Activated CD8-positive, alpha-beta memory T cell treated with anti-CD3 and anti-CD28 coated beads, Interleukin-2, amount 50 U/mL, for 1 hour (primary cell): ENCODE measurements at regions not wholly inside any gene's neighbourhood (a gene's known extent, or its start where the extent isn't known, plus 50 kb on each side); places are given as distances from the start of the nearest gene placed in this dataset.

Experiments
- DNase-seq: peaks from one replicate; pipeline ENCODE4 v3.0.0-alpha.2; 2020; ENCODE audit errors: extremely low read depth

DNA sequence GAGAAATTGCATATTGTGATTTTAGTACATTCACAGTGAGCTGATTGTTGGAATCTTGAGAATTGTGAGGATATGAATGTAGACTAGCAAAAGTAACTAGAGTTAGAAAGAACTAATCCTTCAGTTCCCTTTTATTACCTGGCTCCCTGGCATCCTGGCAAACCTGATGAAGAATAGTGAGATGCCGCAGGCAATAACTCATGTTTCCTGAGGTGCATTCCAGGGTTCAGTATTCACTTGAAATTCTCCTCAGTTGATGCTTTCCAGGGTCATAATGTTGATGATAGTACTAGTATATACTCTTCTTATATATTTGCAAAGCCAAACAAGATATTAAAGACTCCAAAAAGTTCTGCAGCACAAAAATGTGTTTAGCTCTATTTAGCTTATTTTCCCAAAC, 432.1 kb upstream of the CELF4 start:
- DNase-seq = no peak

DNA sequence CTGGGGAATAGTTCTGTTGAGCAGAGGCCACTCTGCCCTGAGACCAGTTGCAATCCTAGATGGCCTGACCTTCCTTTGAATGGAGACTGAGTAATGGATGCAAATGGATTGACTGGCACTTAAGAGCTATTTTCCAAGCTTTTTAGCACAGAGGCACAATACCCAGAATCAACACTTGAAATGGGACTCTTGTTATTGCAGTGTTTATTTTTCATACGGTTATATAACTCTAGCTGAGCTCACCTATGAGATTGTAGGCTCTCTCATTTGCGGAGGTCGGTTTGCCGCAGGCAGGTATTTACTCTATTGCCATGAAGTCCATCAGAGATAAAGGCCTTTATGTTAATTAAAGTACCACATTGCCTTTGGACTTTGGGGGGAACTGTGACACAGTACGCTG, 422.3 kb upstream of the CELF4 start:
- no peak for DNase-seq

DNA sequence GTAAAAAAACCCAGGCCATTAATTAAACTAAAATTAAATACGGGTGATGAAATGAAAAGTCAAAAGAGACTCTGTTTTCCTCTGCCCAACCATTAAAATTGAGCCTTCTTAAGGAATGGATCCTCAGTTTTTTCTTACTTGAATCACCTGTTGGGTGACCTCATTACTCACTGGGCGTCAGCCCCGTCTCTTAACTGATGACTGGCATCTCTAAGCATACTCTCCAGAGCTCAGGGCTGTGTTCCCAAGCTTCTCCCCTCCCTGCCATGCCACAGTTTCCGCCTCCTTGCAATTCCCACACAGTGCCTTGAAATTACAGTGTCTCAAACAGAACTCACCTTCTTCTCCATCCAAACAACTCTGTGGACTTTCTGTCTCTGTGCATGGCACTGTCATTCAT, 421.1 kb upstream of the CELF4 start:
- DNase-seq = no peak

- no peak for DNase-seq
Observed at GRCh38 chr18:37985126-37985525, 419.5 kb upstream of the CELF4 start.

- no peak for DNase-seq
Observed at GRCh38 chr18:37980556-37980955, 415.0 kb upstream of the CELF4 start.

DNA sequence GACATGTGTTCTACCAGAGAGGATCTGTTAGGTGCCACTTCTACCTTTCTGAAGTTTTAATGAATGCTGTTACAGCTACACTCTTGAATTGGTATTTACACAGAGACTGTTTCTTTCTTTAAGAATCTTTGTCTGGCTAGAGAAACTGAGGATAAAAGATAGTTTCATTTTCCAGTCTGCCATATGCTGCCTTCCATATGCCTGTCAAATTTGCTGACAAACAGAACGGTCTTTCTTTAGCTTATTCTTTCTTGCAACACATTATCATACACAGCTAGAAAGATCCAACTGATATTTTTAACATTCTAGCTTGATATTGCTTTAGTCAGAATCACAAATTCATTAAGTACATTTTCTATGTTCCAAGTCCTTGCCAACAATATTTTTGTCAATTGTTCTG, 409.8 kb upstream of the CELF4 start:
- DNase-seq = no peak

DNA sequence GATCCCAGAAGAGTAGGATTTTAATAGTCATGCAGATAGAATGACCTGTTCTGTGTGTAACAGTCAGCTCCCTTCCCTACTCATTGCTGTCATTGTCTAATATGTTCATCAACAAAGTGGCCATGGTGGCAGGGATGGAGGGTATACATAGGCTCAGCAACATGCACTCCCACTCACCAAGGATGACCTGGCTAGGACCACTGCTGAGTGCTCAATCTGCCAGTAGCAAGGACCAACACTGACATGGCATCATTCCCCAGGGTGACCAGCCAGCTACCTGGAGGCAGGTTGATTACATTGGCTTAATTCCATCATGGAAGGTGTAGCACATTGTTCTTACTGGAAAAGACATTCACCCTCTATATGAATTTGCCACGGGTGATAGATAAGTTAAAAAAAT, 401.7 kb upstream of the CELF4 start:
- no peak for DNase-seq

DNA sequence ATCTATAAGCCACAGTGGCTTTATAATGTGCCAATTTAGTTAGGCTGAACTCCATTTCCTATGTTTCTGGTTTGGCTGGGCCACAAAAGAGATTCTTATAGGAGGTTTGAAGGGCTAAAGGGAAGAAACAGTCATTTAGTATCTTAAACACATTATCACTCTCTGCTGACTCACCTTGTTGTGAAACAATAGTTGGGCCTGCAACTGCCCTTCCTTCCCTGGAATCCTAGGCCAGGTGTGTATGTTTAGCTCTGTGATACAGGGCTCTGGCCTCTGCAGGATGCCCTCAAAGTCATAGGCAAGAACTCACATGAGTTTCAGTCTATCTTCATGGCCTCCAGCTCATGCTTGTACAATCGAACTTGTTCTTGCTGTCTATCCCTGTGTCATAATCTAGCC, 400.0 kb upstream of the CELF4 start:
- DNase-seq = no peak

DNA sequence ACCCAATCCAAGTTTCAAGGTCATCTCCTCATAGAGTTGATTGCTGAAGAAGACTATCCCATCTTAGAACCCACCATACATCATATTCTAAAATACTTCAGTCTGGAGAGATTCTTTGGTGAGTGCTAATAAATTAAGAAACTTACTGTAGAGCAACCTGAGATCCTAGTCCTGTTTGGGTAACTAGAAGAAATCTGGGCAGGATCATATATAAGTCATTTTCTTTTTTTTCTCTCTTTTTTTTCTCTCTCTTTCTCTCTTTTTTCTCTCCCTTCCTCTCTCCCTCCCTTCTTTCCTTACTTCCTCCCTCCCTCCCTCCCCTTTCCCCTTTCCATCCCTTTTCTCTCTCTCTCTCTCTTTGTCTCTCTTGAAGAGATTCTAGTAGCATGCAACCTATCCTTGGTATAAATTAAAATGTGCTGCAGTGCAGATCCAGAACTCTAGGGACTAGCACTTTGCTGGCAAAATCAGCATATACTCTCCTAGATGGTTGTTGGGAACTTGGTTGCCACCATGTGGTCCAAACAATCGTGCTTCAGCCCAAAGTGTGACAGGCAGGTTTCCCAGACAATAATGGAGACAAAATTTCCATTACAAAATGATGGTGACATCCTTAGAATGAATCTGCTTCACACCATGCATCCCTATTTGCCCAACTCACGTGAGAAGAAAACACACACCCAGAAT, 399.4 kb upstream of the CELF4 start:
- no peak for DNase-seq

DNA sequence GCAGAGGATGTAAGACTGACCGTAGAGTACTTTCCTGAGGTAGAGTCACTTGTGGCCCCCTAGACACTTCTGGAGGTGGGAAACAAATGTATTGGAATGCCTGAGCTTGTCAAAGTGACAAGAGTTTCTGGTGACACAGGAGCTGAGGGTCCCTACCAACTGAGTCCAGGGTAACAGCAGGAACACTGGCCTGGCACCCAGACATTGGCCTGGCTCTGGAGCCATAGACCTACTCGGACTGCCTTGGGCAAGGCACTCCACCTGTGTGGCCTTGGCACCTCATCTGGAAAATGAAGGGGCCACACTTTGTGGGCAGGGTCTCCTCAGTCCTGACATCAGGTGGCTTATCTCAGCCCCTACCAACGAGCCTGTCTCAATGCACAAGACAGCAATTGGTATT, 398.2 kb upstream of the CELF4 start:
- no peak for DNase-seq

- DNase-seq = no peak
Observed at GRCh38 chr18:37962316-37962966, 396.8 kb upstream of the CELF4 start.

DNA sequence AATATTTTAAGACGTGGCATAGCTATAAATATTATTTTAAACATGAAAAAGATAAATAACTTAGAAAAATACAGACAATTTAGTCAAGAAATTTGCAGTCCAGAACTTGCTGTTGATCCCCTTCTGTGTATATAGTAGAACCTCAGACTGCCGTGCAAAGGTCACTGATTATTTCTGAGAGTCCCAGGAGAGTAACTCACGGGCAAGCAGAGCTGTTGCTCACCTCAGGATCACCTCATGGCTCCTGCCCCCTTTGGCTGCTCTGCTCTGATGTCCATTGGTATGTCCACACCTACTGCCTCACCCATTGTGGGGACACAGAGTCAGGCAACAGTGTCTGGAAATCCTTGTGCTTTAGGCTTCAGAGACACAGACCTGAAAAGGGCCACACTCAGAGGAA, 392.9 kb upstream of the CELF4 start:
- DNase-seq = no peak

DNA sequence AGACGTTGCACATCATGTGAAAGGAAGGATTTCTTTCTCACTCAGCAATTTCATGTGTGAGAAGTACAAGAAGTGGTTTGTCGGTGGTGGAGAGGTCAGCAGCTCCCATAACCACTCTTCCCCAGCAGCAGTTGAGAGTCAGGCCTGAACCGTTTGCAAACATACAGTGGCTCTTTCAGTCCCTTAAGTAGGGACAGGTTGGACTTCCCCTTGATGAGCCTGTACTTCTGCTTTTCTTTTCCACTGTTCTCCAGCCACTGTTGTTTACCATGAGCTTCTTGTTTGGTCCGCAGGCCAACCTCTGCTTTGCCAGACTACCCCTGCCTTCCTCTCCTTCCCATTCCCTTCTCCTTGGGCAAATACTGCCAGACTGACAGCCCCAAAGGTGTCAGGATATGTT, 391.3 kb upstream of the CELF4 start:
- DNase-seq = no peak

DNA sequence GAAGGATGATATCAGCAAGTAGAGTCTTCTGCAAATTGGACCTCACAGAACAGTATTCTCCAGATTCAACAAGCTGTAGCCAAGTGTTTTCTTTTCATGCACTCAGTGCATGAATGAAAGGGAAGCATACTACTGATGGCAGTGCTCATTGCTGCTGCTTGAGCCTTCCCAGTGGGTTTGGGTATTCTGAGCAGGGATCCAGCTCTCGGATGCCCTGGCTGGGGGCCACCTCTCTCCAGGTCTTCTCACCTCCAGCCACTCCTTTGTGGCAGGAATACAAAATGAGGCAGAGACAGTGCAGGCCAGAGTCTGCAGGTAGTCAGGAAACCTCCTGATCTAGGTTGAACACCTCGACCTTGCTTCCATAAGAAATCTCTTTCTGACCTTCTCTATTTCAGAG, 390.4 kb upstream of the CELF4 start:
- no peak for DNase-seq

- DNase-seq = no peak
Observed at GRCh38 chr18:37955201-37955600, 389.6 kb upstream of the CELF4 start.

GRCh38 chr18:37953876-37954275, 388.3 kb upstream of the CELF4 start:
- no peak for DNase-seq

DNA sequence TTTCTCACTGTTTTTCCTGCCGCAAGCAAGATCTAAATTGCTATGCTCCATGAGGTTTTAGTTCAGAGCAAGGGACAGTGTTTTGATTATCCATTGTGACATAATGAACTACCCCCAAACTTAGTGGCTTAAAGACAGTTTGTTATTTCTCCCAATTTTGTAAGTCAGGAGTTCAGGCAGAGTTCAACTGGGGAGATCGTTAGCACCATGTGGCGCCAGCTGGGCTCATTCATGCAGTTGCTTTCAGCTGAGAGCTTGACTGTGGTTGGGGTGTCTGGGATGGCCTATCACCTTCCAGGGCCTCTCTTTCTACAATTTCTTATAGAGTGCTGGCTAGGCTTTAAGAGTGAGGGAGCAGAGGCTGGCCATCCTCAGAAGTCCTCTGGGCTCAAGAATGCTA, 382.9 kb upstream of the CELF4 start:
- no peak for DNase-seq

- DNase-seq = no peak
Observed at GRCh38 chr18:37946324-37946723, 380.7 kb upstream of the CELF4 start.

DNA sequence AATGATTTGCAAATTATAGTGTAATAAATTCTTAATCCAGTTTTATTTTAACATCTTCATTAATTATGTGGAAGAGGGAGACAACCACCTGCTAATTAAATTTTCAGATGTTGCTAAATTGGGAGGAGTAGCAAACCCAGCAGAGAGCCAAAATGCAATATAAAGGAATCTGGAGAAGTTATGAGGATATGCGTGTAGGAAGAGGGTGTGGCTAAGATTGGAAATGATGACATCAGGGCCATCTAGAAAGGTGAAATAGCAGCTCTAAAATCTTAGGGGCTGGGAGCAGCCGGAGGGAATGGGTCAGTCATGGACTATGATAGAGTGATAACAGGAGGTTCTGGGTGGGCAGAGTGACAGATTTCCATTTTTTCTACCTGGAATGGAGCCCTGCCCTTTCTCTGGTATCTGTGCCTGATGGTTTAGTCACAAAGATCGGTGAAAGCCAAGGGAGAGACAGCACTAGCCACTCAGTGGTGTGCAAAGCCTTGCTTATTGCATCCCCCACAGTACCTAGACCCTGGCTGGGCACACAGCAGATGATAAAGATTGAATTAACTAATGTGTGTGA, 379.2 kb upstream of the CELF4 start:
- DNase-seq = no peak

DNA sequence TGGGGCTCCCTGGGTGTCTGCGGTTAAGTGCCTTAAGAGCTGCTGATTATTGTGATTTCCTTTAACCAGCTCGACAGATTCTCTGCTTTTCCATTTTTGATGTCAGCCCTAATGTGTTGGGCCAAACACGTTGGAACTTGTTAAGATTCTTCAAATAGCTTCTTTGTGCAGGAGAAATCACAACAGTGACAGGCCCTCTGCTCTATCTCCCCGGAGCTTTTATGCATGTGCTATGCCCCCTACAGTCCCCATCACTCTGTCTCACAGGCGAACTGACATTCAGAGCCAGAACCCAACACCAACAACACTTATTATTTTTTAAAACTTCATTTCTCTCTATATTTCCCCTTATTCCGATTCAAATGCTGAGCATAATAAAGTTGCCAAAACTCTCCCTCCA, 371.7 kb upstream of the CELF4 start:
- DNase-seq = no peak

GRCh38 chr18:37935086-37935485, 369.5 kb upstream of the CELF4 start:
- no peak for DNase-seq

- no peak for DNase-seq
Observed at GRCh38 chr18:37930640-37931039, 365.0 kb upstream of the CELF4 start.

- DNase-seq = no peak
Observed at GRCh38 chr18:37922162-37922561, 356.6 kb upstream of the CELF4 start.

DNA sequence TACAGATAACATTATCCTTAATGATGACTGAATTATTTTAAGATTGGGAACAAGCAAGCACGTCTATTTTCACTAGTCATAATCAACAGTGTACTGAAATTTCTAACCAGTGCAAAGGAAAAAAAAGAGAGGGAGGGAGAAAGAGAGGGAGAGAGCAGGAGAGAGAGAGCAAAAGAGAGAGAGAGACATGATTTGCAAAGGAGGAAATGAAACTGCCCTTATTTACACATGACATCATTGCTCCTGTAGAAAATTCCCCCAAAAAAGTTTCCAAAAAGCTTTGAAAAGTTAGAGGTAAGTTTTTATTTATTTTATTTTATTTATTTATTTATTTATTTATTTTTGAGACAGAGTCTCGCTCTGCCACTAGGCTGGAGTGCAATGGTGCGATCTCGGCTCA, 355.3 kb upstream of the CELF4 start:
- no peak for DNase-seq
